CD14-positive monocyte (primary cell): ENCODE measurements at regions not wholly inside any gene's neighbourhood (a gene's known extent, or its start where the extent isn't known, plus 50 kb on each side); places are given as distances from the start of the nearest gene placed in this dataset.

Experiments used
- DNase-seq, 3 donors: peaks; one replicate each; pipeline ENCODE4 v3.0.0-alpha.2; 2011 to 2022
- H2AFZ ChIP-seq: 2 replicates; pipeline ENCODE4 v1.6.0; 2012; ENCODE audit warnings: mild to moderate bottlenecking, low read depth, low read length, inconsistent platforms; ENCODE audit not compliant: insufficient read depth, poor library complexity, severe bottlenecking
- H3K27ac ChIP-seq, 2 donors: 1 replicate in 1 of 2; 2 replicates in 1 of 2; pipeline ENCODE4 v1.5.1; 2012 to 2013; ENCODE audit warnings: low read length in 2 of 2, control low read depth in 1 of 2, inconsistent platforms in 1 of 2, low read depth in 1 of 2, mild to moderate bottlenecking in 1 of 2
- H3K27me3 ChIP-seq, 2 donors: one replicate each; pipeline versions ENCODE4 v1.6.0 to v1.6.1; 2011 to 2013; ENCODE audit warnings: low read length in 2 of 2; ENCODE audit not compliant: control insufficient read depth in 2 of 2, insufficient read depth in 2 of 2
- H3K36me3 ChIP-seq, 2 donors: replicated peaks in 1 of 2; 1 replicate in 1 of 2; 2 replicates in 1 of 2; pipeline versions ENCODE4 v1.5.1 to v1.6.1; 2012 to 2013; ENCODE audit warnings: low read length in 2 of 2, control low read depth in 1 of 2, inconsistent platforms in 1 of 2, mild to moderate bottlenecking in 1 of 2; ENCODE audit not compliant: insufficient read depth in 2 of 2, control insufficient read depth in 1 of 2
- H3K4me1 ChIP-seq, 2 donors: 1 replicate in 1 of 2; 2 replicates in 1 of 2; pipeline versions ENCODE4 v1.5.1 to v1.6.1; 2012 to 2013; ENCODE audit warnings: low read length in 2 of 2, control low read depth in 1 of 2, inconsistent platforms in 1 of 2, mild to moderate bottlenecking in 1 of 2, moderate library complexity in 1 of 2; ENCODE audit not compliant: insufficient read depth in 2 of 2, control insufficient read depth in 1 of 2
- H3K4me2 ChIP-seq: replicated peaks from 2 replicates; pipeline ENCODE3; 2012; ENCODE audit warnings: low read length, moderate library complexity, mild to moderate bottlenecking; ENCODE audit not compliant: poor library complexity, severe bottlenecking; ENCODE audit errors: extremely low read depth
- H3K4me3 ChIP-seq, 3 experiments: fragments of 200-600 bp in 1 of 3; sonication (generic) in 1 of 3; replicated peaks in 1 of 3; 1 replicate in 2 of 3; 2 replicates in 1 of 3; pipeline ENCODE4 v1.5.1; 2011 to 2013; ENCODE audit warnings: low read length in 3 of 3, mild to moderate bottlenecking in 3 of 3, control low read depth in 2 of 3, low read depth in 2 of 3, inconsistent platforms in 1 of 3, moderate library complexity in 1 of 3
- H3K79me2 ChIP-seq: 2 replicates; pipeline ENCODE4 v1.6.0; 2012; ENCODE audit warnings: mild to moderate bottlenecking, control low read depth, inconsistent platforms, low read length, moderate library complexity; ENCODE audit not compliant: insufficient read depth
- H3K9ac ChIP-seq: 2 replicates; pipeline ENCODE4 v1.6.0; 2017; ENCODE audit warnings: low read length, mild to moderate bottlenecking; ENCODE audit not compliant: insufficient read depth, poor library complexity, severe bottlenecking
- H3K9me3 ChIP-seq, 2 donors: replicated peaks in 1 of 2; 1 replicate in 1 of 2; 2 replicates in 1 of 2; pipeline versions ENCODE4 v1.5.1 to v1.6.1; 2012 to 2013; ENCODE audit warnings: low read length in 2 of 2, control low read depth in 1 of 2; ENCODE audit not compliant: control insufficient read depth in 1 of 2, insufficient read depth in 1 of 2
- H4K20me1 ChIP-seq: 2 replicates; pipeline ENCODE4 v1.6.0; 2012; ENCODE audit warnings: mild to moderate bottlenecking, low read length, control low read depth, moderate library complexity; ENCODE audit not compliant: insufficient read depth
- H3K27ac Mint-ChIP-seq, 7 donors: one replicate each; pipeline ENCODE4 v1.8.0; 2020; ENCODE audit warnings: mild to moderate bottlenecking in 7 of 7, mixed read lengths in 7 of 7, moderate library complexity in 6 of 7, inconsistent platforms in 2 of 7
- H3K27me3 Mint-ChIP-seq, 3 donors: one replicate each; pipeline ENCODE4 v1.8.0; 2021 to 2022; ENCODE audit warnings: low read depth in 3 of 3, mild to moderate bottlenecking in 3 of 3, mixed read lengths in 3 of 3, moderate library complexity in 3 of 3, inconsistent platforms in 1 of 3
- H3K36me3 Mint-ChIP-seq, 2 donors: one replicate each; pipeline ENCODE4 v1.8.0; 2020; ENCODE audit warnings: mixed read lengths in 2 of 2, inconsistent platforms in 1 of 2, mild to moderate bottlenecking in 1 of 2
- H3K4me1 Mint-ChIP-seq: one replicate; pipeline ENCODE4 v1.8.0; 2020; ENCODE audit warnings: mild to moderate bottlenecking, mixed read lengths
- H3K4me3 Mint-ChIP-seq, 2 donors: one replicate each; pipeline ENCODE4 v1.8.0; 2020; ENCODE audit warnings: mild to moderate bottlenecking in 2 of 2, mixed read lengths in 2 of 2, moderate library complexity in 1 of 2
- H3K9me3 Mint-ChIP-seq, 7 donors: one replicate each; pipeline ENCODE4 v1.8.0; 2020 to 2022; ENCODE audit warnings: mixed read lengths in 7 of 7, mild to moderate bottlenecking in 6 of 7, moderate library complexity in 6 of 7, inconsistent platforms in 2 of 7
- CTCF ChIP-seq: fragments of 200-600 bp; IDR thresholded peaks from one replicate; pipeline ENCODE4 v1.8.0; 2022; ENCODE audit warnings: antibody characterized with exemption, mild to moderate bottlenecking
- WGBS: methylation state at CpG from one replicate; pipeline ENCODE4 v1.1.5; 2013; ENCODE audit warnings: missing lambda C conversion rate; ENCODE audit not compliant: insufficient coverage; 5-methylcytosine and 5-hydroxymethylcytosine counted together
- intact Hi-C, 2 donors: fragments of 100-400 bp; cut with micrococcal nuclease; formaldehyde crosslinking; loops; one replicate each; pipeline versions ENCODE4 v1.15.0 to v1.15.1; 2023

GRCh38 chr3:147483145-147483544 is 74.0 kb downstream of the ZIC1 start:
- Histone ChIP-seq H3K9me3 (no peaks in the 10 kb centered on the region), H4K20me1 (no peaks in the 10 kb centered on the region), H3K27me3 (no peaks in the 10 kb centered on the region), H3K4me3 (no peak overlapping the region), H3K4me2 (no peak overlapping the region), H3K79me2 (no peaks in the 10 kb centered on the region), H3K4me1 (no peaks in the 10 kb centered on the region), H3K36me3 (no peaks in the 10 kb centered on the region), H3K9ac (no peak overlapping the region), H3K27ac (no peak overlapping the region), H2AFZ (no peak overlapping the region)
- intact Hi-C loops, result no loop called here
- DNase-seq, result no peak
- H3K4me1 Mint-ChIP-seq, result no peaks in the 10 kb centered on the region
- no peaks in the 10 kb centered on the region for H3K36me3 Mint-ChIP-seq
- no CpG with 5 or more reads among the region's 1 CpG for WGBS
- H3K27me3 Mint-ChIP-seq, result peaks cover 0 to 2% (median 0%) of the 10 kb centered on the region in 3 donors
- TF ChIP-seq CTCF, result no peak
- H3K27ac Mint-ChIP-seq, result no peak overlapping the region
- H3K4me3 Mint-ChIP-seq, result no peak overlapping the region
- peaks cover 0 to 3% (median 0%) of the 10 kb centered on the region in 7 donors for H3K9me3 Mint-ChIP-seq

- Histone ChIP-seq H3K4me2 (no peak overlapping the region), H3K27me3 (no peaks in the 10 kb centered on the region), H2AFZ (no peak overlapping the region), H3K27ac (no peak overlapping the region), H3K9me3 (no peaks in the 10 kb centered on the region), H3K79me2 (no peaks in the 10 kb centered on the region), H3K36me3 (no peaks in the 10 kb centered on the region), H3K4me1 (no peaks in the 10 kb centered on the region), H4K20me1 (no peaks in the 10 kb centered on the region), H3K4me3 (no peak overlapping the region), H3K9ac (no peak overlapping the region)
- Mint-ChIP-seq H3K27me3 (peaks cover 0 to 2% (median 0%) of the 10 kb centered on the region in 3 donors), H3K36me3 (no peaks in the 10 kb centered on the region), H3K4me1 (no peaks in the 10 kb centered on the region), H3K4me3 (no peak overlapping the region), H3K27ac (no peak overlapping the region), H3K9me3 (peaks cover 0 to 3% (median 0%) of the 10 kb centered on the region in 7 donors)
- no CpG with 5 or more reads among the region's 1 CpG for WGBS
- no peak for TF ChIP-seq CTCF
- DNase-seq, result no peak
- intact Hi-C loops, result no loop called here
These were observed 74.4 kb downstream of the ZIC1 start for GRCh38 chr3:147483578-147483977.
